ENCODE measurements at regions not wholly inside any gene's neighbourhood (a gene's known extent, or its start where the extent isn't known, plus 50 kb on each side); places are given as distances from the start of the nearest gene placed in this dataset.

DNA sequence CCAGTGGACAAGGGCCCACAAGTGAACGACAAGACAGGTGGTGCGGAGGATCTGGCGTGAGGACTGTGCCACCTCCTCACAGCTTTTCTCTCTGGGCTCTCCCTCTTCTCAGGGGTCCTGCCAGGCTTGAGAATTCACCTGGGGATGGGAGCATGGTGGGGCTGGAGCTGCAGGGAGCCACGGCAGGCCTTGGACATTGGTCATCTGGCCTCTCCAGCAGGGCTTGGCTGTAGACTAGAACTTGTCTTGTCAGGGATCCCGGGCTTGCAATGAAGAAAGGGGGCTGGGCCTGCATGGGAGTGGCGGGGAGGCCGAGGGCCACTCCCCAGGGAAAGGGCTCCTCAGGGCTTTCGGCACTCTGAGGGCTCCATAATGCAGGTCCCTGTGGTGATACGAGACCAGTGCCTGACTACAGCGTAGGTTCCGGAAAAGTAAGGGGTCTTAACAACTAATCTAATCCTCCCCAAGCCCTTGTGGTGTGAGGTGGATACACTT is 126.7 kb downstream of the MACROH2A1 start:
- no peak for TF ChIP-seq POLR2A (IDR thresholded peaks at IDR 0.05)
- TF ChIP-seq, protein P1, sequence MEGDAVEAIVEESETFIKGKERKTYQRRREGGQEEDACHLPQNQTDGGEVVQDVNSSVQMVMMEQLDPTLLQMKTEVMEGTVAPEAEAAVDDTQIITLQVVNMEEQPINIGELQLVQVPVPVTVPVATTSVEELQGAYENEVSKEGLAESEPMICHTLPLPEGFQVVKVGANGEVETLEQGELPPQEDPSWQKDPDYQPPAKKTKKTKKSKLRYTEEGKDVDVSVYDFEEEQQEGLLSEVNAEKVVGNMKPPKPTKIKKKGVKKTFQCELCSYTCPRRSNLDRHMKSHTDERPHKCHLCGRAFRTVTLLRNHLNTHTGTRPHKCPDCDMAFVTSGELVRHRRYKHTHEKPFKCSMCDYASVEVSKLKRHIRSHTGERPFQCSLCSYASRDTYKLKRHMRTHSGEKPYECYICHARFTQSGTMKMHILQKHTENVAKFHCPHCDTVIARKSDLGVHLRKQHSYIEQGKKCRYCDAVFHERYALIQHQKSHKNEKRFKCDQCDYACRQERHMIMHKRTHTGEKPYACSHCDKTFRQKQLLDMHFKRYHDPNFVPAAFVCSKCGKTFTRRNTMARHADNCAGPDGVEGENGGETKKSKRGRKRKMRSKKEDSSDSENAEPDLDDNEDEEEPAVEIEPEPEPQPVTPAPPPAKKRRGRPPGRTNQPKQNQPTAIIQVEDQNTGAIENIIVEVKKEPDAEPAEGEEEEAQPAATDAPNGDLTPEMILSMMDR (IDR thresholded peaks at IDR 0.05), result no peak

Data from testis (tissue), 2 donors.